HEK293T (cell line): ENCODE measurements at regions not wholly inside any gene's neighbourhood (a gene's known extent, or its start where the extent isn't known, plus 50 kb on each side); places are given as distances from the start of the nearest gene placed in this dataset.

Experiments
- BHLHE40 ChIP-seq: fragments of 450-650 bp; IDR thresholded peaks from 2 replicates; pipeline ENCODE4 v1.6.1; 2016; ENCODE audit warnings: mild to moderate bottlenecking, moderate library complexity, borderline replicate concordance
- FOXM1 ChIP-seq: fragments of 450-650 bp; IDR thresholded peaks from 2 replicates; pipeline ENCODE4 v1.6.1; 2017; ENCODE audit warnings: mild to moderate bottlenecking, borderline replicate concordance
- L3MBTL2 ChIP-seq: fragments of 450-650 bp; conservative IDR thresholded peaks from 2 replicates; pipeline ENCODE4 v1.6.1; 2016; ENCODE audit warnings: mild to moderate bottlenecking
- SP1 ChIP-seq: fragments of 450-650 bp; IDR thresholded peaks from 2 replicates; pipeline ENCODE4 v1.6.1; 2017

GRCh38 chr10:64573623-64574325 lies 1052.6 kb downstream of the REEP3 start:
- no peak for TF ChIP-seq FOXM1
- no peak for TF ChIP-seq SP1
- TF ChIP-seq BHLHE40, result no peak
- TF ChIP-seq L3MBTL2, result no peak
